Chondrocyte (in vitro differentiated cells): ENCODE measurements at regions not wholly inside any gene's neighbourhood (a gene's known extent, or its start where the extent isn't known, plus 50 kb on each side); places are given as distances from the start of the nearest gene placed in this dataset.

Source experiments
- DNase-seq: peaks from one replicate; pipeline ENCODE4 v3.0.0; 2021; ENCODE audit warnings: mixed read lengths, low spot score
- H3K27ac Mint-ChIP-seq: one replicate; pipeline ENCODE4 v1.8.0; 2021; ENCODE audit warnings: mild to moderate bottlenecking, moderate library complexity, mixed read lengths; ENCODE audit not compliant: unreplicated experiment
- H3K27me3 Mint-ChIP-seq: 2 replicates; pipeline ENCODE4 v1.8.0; 2021; ENCODE audit warnings: low read depth, mixed read lengths
- H3K36me3 Mint-ChIP-seq: 2 replicates; pipeline ENCODE4 v1.8.0; 2021; ENCODE audit warnings: low read depth, mixed read lengths
- H3K4me1 Mint-ChIP-seq: 2 replicates; pipeline ENCODE4 v1.8.0; 2021; ENCODE audit warnings: low read depth, mild to moderate bottlenecking, mixed read lengths
- H3K4me3 Mint-ChIP-seq: one replicate; pipeline ENCODE4 v1.8.0; 2021; ENCODE audit warnings: mild to moderate bottlenecking, moderate library complexity, mixed read lengths; ENCODE audit not compliant: unreplicated experiment
- H3K9me3 Mint-ChIP-seq: 2 replicates; pipeline ENCODE4 v1.8.0; 2021; ENCODE audit warnings: low read depth, mixed read lengths
- TF ChIP-seq, protein P1 (sequence below): fragments of 200-600 bp; sonication (generic); IDR thresholded peaks from 2 replicates; pipeline ENCODE4 v1.5.0; 2021; ENCODE audit warnings: antibody characterized with exemption, mild to moderate bottlenecking, moderate library complexity

DNA sequence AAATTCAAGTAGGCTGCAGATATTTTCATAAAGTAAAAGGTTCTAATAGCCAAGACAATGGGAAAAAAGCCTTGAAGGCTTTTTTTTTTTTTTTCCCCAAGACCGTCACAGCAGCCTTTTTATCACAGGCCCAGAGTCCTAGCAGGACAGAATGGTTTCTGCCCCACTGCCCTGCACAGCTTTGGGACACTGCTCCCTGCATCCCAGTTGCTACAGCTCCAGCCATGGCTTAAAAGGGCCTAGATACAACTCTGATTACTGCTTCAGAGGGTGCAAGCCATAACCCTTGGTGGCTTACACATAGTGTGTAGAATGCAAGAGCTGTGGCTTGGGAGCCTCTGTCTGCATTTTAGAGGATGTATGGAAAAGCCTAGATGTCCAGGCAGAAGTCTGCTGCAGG is 1362.8 kb downstream of the SLITRK5 start:
- no peaks in the 10 kb centered on the region for H3K4me1 Mint-ChIP-seq
- DNase-seq = no peak
- TF ChIP-seq, protein P1, sequence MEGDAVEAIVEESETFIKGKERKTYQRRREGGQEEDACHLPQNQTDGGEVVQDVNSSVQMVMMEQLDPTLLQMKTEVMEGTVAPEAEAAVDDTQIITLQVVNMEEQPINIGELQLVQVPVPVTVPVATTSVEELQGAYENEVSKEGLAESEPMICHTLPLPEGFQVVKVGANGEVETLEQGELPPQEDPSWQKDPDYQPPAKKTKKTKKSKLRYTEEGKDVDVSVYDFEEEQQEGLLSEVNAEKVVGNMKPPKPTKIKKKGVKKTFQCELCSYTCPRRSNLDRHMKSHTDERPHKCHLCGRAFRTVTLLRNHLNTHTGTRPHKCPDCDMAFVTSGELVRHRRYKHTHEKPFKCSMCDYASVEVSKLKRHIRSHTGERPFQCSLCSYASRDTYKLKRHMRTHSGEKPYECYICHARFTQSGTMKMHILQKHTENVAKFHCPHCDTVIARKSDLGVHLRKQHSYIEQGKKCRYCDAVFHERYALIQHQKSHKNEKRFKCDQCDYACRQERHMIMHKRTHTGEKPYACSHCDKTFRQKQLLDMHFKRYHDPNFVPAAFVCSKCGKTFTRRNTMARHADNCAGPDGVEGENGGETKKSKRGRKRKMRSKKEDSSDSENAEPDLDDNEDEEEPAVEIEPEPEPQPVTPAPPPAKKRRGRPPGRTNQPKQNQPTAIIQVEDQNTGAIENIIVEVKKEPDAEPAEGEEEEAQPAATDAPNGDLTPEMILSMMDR = no peak
- no peak overlapping the region for H3K27ac Mint-ChIP-seq
- no peaks in the 10 kb centered on the region for H3K36me3 Mint-ChIP-seq
- no peaks in the 10 kb centered on the region for H3K27me3 Mint-ChIP-seq
- H3K9me3 Mint-ChIP-seq = peaks cover 12% of the 10 kb centered on the region
- no peak overlapping the region for H3K4me3 Mint-ChIP-seq

DNA sequence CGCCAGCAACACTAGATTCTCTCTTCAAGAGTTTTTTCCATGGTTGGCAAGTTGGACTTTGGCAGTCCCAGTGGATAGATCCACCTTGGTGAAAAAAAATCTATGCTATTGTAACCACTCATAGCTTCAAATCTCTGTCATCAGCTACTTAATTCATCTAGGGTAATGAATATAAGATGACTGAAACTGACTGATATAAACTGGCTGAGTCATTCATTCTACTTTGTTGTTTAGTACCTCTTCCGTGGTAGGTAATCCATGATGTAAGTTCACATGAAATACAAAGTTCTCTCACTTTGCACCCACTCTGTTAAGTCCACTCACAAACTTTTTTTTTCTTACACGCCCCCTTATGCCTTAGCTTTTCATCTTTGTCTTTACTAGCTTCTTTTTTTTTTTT is 1381.5 kb downstream of the SLITRK5 start:
- Mint-ChIP-seq H3K4me1 (no peaks in the 10 kb centered on the region), H3K36me3 (no peaks in the 10 kb centered on the region), H3K27ac (no peak overlapping the region), H3K4me3 (no peak overlapping the region), H3K27me3 (peaks cover 2% of the 10 kb centered on the region), H3K9me3 (peaks cover 4% of the 10 kb centered on the region)
- TF ChIP-seq, protein P1 = no peak
- no peak for DNase-seq

DNA sequence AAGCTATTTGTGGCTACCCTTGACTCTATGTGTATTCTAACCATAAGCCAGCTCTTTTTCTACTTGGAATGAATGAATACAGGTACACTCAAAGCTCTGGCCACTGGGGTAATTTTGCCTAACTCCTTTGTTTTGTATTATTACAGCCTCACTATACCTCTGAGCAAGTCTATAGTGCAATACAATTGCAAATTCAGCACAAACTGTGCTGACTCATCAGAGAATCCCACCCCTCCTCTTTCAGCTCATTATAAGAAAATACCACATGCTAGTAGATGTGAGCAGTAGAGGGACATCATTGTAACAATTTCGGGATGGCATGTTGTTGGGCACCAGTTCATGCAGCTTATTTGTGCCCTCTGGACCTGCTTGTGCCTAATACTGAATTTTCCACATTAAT is 1382.2 kb downstream of the SLITRK5 start:
- H3K9me3 Mint-ChIP-seq = peaks cover 7% of the 10 kb centered on the region
- no peaks in the 10 kb centered on the region for H3K4me1 Mint-ChIP-seq
- no peaks in the 10 kb centered on the region for H3K36me3 Mint-ChIP-seq
- DNase-seq = no peak
- H3K4me3 Mint-ChIP-seq = no peak overlapping the region
- no peak overlapping the region for H3K27ac Mint-ChIP-seq
- peaks cover 2% of the 10 kb centered on the region for H3K27me3 Mint-ChIP-seq
- TF ChIP-seq, protein P1 = no peak

DNA sequence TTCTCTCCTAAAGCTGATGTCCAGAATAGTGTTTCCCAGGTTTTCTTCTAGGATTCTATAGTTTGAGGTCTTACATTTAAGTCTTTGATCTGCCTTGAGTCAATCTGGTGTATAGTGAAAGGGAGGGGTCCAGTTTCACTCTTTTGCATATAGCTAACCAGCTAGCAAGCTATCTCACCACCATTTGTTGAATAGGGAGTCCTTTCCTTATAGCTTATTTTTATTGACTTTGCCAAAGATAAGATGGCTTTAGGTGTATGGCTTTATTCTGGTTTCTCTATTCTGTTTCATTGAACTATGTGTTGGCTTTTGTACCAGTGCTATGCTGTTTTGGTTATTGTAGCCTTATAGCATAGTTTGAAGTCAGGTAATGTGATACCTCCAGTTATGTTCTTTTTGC is 1386.1 kb downstream of the SLITRK5 start:
- Mint-ChIP-seq H3K27ac (no peak overlapping the region), H3K27me3 (no peaks in the 10 kb centered on the region), H3K36me3 (no peaks in the 10 kb centered on the region), H3K9me3 (peaks cover 10% of the 10 kb centered on the region), H3K4me3 (no peak overlapping the region), H3K4me1 (no peaks in the 10 kb centered on the region)
- no peak for DNase-seq
- TF ChIP-seq, protein P1 = no peak

DNA sequence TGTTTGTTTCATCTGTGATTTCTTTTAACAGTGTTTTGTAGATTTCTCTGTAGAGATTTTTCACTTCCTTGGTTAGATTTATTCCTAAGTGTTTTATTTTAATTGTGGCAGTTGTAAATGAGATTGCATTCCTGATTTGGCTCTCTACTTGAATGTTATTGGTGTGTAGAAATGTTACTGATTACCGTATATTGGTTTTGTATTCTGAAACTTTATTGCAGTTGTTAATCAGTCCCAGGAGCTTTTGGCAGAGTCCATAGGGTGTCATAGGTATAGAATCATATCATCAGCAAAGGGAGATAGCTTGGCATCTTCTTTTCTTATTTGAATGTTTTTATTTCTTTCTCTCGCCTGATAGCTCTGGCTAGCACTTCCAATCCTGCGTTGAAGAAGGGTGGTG is 1386.7 kb downstream of the SLITRK5 start:
- H3K27me3 Mint-ChIP-seq = no peaks in the 10 kb centered on the region
- no peaks in the 10 kb centered on the region for H3K4me1 Mint-ChIP-seq
- H3K4me3 Mint-ChIP-seq = no peak overlapping the region
- TF ChIP-seq, protein P1 = no peak
- DNase-seq = no peak
- no peak overlapping the region for H3K27ac Mint-ChIP-seq
- H3K9me3 Mint-ChIP-seq = peaks cover 10% of the 10 kb centered on the region
- H3K36me3 Mint-ChIP-seq = no peaks in the 10 kb centered on the region
